ENCODE measurements at regions not wholly inside any gene's neighbourhood (a gene's known extent, or its start where the extent isn't known, plus 50 kb on each side); places are given as distances from the start of the nearest gene placed in this dataset.

DNA sequence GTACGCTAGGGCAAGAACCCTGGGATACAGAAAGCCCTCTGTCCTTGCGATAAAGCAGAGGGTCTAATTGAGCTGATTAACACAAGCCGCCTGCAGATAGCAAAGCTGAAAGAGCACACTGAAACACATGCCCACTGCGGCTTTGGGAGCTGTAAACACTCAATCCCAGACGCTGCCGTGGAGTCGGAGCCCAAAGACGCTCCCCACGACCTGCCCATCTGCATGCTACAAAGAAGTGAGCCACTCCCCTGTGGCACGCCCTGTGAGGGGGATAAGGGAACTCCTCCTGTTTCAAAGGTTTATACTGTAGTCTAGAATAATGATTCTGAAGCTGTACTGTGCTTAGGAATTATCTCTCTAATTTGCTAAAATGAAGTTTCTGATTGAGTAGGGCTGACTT, 985.6 kb upstream of the GHITM start:
- H3K9me3 Mint-ChIP-seq, result peaks cover 28% of the 10 kb centered on the region
- H3K27ac Mint-ChIP-seq, result no peak overlapping the region
- H3K4me1 Mint-ChIP-seq (ENCODE audit: low read depth), result no peaks in the 10 kb centered on the region
- no peak overlapping the region for H3K4me3 Mint-ChIP-seq
- DNase-seq, result no peak
- no peaks in the 10 kb centered on the region; the same call in 1 of the 2 replicates for H3K27me3 Mint-ChIP-seq (ENCODE audit: insufficient read depth)
- H3K36me3 Mint-ChIP-seq (ENCODE audit: low read depth), result no peaks in the 10 kb centered on the region; the same call in 1 of the 2 replicates
- TF ChIP-seq, protein P1, sequence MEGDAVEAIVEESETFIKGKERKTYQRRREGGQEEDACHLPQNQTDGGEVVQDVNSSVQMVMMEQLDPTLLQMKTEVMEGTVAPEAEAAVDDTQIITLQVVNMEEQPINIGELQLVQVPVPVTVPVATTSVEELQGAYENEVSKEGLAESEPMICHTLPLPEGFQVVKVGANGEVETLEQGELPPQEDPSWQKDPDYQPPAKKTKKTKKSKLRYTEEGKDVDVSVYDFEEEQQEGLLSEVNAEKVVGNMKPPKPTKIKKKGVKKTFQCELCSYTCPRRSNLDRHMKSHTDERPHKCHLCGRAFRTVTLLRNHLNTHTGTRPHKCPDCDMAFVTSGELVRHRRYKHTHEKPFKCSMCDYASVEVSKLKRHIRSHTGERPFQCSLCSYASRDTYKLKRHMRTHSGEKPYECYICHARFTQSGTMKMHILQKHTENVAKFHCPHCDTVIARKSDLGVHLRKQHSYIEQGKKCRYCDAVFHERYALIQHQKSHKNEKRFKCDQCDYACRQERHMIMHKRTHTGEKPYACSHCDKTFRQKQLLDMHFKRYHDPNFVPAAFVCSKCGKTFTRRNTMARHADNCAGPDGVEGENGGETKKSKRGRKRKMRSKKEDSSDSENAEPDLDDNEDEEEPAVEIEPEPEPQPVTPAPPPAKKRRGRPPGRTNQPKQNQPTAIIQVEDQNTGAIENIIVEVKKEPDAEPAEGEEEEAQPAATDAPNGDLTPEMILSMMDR (IDR thresholded peaks at IDR 0.05), result no peak

DNA sequence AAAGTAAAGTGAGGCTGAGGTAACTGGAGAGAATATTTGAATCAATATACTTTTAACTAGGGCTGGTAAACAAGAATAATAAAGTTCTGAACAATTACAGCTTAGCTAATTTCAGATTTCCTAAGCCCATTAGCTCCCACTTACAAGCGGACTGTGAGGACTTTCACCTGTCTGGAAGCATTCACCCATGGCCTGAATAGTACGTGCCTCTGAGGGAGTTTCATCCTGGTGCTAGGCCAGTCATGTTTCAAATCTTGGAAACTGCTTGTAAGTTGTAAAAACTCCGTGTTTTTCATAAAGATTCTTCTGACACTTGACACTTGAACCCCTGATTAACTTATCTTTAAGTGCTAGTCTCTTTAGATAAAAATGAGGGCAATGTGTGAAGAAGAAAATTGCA, 975.2 kb upstream of the GHITM start:
- H3K27me3 Mint-ChIP-seq (ENCODE audit: insufficient read depth), result no peaks in the 10 kb centered on the region
- no peak overlapping the region for H3K4me3 Mint-ChIP-seq
- TF ChIP-seq, protein P1 (IDR thresholded peaks at IDR 0.05), result no peak
- H3K36me3 Mint-ChIP-seq (ENCODE audit: low read depth), result no peaks in the 10 kb centered on the region
- no peaks in the 10 kb centered on the region for H3K4me1 Mint-ChIP-seq (ENCODE audit: low read depth)
- no peak for DNase-seq
- no peak overlapping the region for H3K27ac Mint-ChIP-seq
- H3K9me3 Mint-ChIP-seq, result peaks cover 34% of the 10 kb centered on the region

DNA sequence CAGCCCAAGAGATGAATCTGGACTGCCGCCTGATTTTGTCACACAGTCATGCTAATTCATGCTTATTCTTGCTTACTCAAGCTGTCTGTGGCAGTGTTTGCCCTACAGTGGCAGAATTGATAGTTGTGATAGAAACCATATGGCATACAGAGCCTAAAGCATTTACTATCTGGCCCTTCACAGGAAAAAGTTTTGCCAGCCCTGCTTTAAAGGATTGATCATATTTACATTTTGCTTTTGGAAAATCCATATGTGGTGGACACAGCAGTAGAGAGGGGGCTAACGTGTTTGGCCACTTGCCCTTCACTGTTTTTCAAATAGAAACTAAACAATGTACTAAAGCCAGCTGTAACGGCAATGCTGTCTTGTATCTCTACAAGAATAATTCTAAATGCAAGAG, 974.0 kb upstream of the GHITM start:
- Mint-ChIP-seq H3K27ac (no peak overlapping the region), H3K9me3 (peaks cover 28% of the 10 kb centered on the region), H3K36me3 (ENCODE audit: low read depth) (no peaks in the 10 kb centered on the region), H3K4me1 (ENCODE audit: low read depth) (no peaks in the 10 kb centered on the region), H3K4me3 (no peak overlapping the region), H3K27me3 (ENCODE audit: insufficient read depth) (no peaks in the 10 kb centered on the region)
- no peak for DNase-seq
- TF ChIP-seq, protein P1 (IDR thresholded peaks at IDR 0.05), result no peak

DNA sequence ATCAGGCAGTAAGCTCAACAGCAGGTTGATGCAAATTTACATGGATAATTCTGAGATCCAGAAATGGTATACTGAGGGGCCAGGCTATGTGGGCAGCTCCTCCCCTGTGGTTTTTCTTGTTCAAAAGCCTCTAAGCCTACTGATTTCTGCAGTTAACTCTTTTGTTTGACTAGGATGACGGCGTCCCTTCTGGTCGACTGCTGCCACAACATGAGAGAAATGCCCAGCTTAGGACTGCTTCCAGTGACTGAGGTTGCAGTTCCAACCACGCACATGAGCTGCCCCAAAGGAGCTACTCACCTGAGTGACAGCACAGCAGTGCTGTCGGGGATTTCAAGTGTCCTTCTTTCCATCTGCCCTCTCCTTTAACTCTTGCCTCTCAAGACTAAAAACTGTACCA, 973.0 kb upstream of the GHITM start:
- Mint-ChIP-seq H3K4me1 (ENCODE audit: low read depth) (no peaks in the 10 kb centered on the region), H3K36me3 (ENCODE audit: low read depth) (no peaks in the 10 kb centered on the region), H3K9me3 (peaks cover 31% of the 10 kb centered on the region), H3K27ac (no peak overlapping the region), H3K4me3 (no peak overlapping the region), H3K27me3 (ENCODE audit: insufficient read depth) (no peaks in the 10 kb centered on the region)
- no peak for DNase-seq
- TF ChIP-seq, protein P1 (IDR thresholded peaks at IDR 0.05), result no peak

DNA sequence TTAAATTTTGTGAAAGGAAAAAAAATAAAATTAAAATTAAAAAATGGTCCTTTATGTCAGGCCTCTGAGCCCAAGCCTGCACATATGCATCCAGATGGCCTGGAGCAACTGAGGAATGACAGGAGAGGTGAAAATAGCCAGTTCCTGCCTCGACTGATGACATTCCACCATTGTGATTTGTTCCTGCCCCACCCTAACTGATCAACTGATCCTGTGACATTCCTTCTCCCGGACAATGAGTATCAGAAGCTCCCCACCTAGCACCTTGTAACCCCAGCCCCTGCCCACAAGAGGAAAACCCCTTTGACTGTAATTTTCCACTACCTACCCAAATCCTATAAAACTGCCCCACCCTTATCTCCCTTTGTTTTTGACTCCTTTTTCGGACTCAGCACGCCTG, 972.2 kb upstream of the GHITM start:
- TF ChIP-seq, protein P1 (IDR thresholded peaks at IDR 0.05), result no peak
- no peaks in the 10 kb centered on the region for H3K4me1 Mint-ChIP-seq (ENCODE audit: low read depth)
- H3K9me3 Mint-ChIP-seq, result peaks cover 24% of the 10 kb centered on the region
- DNase-seq, result no peak
- H3K27ac Mint-ChIP-seq, result no peak overlapping the region
- H3K36me3 Mint-ChIP-seq (ENCODE audit: low read depth), result no peaks in the 10 kb centered on the region
- no peak overlapping the region for H3K4me3 Mint-ChIP-seq
- H3K27me3 Mint-ChIP-seq (ENCODE audit: insufficient read depth), result no peaks in the 10 kb centered on the region

DNA sequence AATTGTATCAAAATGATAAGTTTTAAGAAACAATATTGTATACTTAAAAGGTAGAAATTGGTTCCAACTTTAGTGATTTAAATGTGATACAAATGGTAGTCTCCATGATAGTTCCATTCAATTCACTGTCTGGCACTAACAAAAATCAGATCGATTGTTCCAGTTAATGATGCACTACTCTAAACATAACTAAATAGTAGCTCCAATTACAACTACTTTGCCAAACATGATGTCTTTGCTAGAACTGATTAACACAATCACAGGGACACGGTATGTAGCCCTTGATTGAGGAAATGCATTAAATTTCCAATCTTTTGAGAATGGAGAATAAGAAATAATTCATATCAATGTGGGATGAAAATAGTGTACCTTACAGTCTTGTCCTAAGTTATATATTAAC, 962.4 kb upstream of the GHITM start:
- H3K4me1 Mint-ChIP-seq (ENCODE audit: low read depth), result no peaks in the 10 kb centered on the region
- no peak overlapping the region for H3K27ac Mint-ChIP-seq
- H3K27me3 Mint-ChIP-seq (ENCODE audit: insufficient read depth), result no peaks in the 10 kb centered on the region
- no peaks in the 10 kb centered on the region for H3K36me3 Mint-ChIP-seq (ENCODE audit: low read depth)
- DNase-seq, result no peak
- TF ChIP-seq, protein P1 (IDR thresholded peaks at IDR 0.05), result no peak
- H3K9me3 Mint-ChIP-seq, result peaks cover 18% of the 10 kb centered on the region
- H3K4me3 Mint-ChIP-seq, result no peak overlapping the region
